Endothelial cell of umbilical vein (primary cell): ENCODE measurements at regions not wholly inside any gene's neighbourhood (a gene's known extent, or its start where the extent isn't known, plus 50 kb on each side); places are given as distances from the start of the nearest gene placed in this dataset.
"Not testable (repeated sequence)": the region's sequence is repeated elsewhere in the genome, so short reads cannot be mapped to it uniquely, and the experiment has no call there.

Experiments used
- BruUV-seq: library from RNA; stranded (reverse); fragments of 400-500 nt; replicated peaks from 2 replicates; lab custom pipeline; 2021; lab: Mats Ljungman, UMichigan
- CTCF ChIA-PET: fragments of 300-600, 350-600 bp; sonication (Branson Sonifier 250); formaldehyde crosslinking; loops from one replicate; lab custom pipeline; 2021; ENCODE audit warnings: antibody characterized with exemption, inconsistent platforms; lab: Charles Lee
- POLR2A ChIA-PET: fragments of 300-600, 350-600 bp; sonication (Branson Sonifier 250); formaldehyde crosslinking; loops from one replicate; lab custom pipeline; 2021; ENCODE audit warnings: antibody characterized with exemption, inconsistent platforms; lab: Charles Lee
- DNase-seq: peaks from one replicate; pipeline ENCODE4 v3.0.0-alpha.2; 2011; ENCODE audit warnings: low read depth, low spot score
- FAIRE-seq: peaks from 2 replicates; lab custom pipeline; 2011; peaks lifted over from hg19 to GRCh38; lab: Jason Lieb, UNC
- H2AFZ ChIP-seq: 2 replicates; pipeline ENCODE4 v1.6.0; 2012; ENCODE audit warnings: low read depth, low read length, control low read depth, inconsistent platforms
- H3K27ac ChIP-seq: 2 replicates; pipeline ENCODE4 v1.5.1; 2011; ENCODE audit warnings: low read depth, mild to moderate bottlenecking, control low read depth, low read length, moderate library complexity; ENCODE audit not compliant: insufficient read depth
- H3K27me3 ChIP-seq, 2 experiments: 2 replicates each; pipeline versions ENCODE4 v1.6.0 to v1.6.1; 2011; ENCODE audit warnings: low read length in 2 of 2, mixed read lengths in 1 of 2; ENCODE audit not compliant: control insufficient read depth in 2 of 2, insufficient read depth in 2 of 2
- H3K36me3 ChIP-seq, 2 experiments: 2 replicates in 1 of 2; 3 replicates in 1 of 2; pipeline ENCODE4 v1.5.1; 2011; ENCODE audit warnings: low read length in 2 of 2, mild to moderate bottlenecking in 1 of 2, moderate library complexity in 1 of 2; ENCODE audit not compliant: control insufficient read depth in 2 of 2, insufficient read depth in 2 of 2; ENCODE audit errors: extremely low read depth in 1 of 2
- H3K4me1 ChIP-seq: 3 replicates; pipeline ENCODE4 v1.5.1; 2011; ENCODE audit warnings: mild to moderate bottlenecking, low read length; ENCODE audit not compliant: control insufficient read depth, insufficient read depth; ENCODE audit errors: extremely low read depth
- H3K4me2 ChIP-seq: 2 replicates; pipeline ENCODE4 v1.6.1; 2011; ENCODE audit warnings: low read length, control low read depth, mixed read lengths; ENCODE audit not compliant: insufficient read depth
- H3K4me3 ChIP-seq, 3 experiments: fragments of 200-600 bp in 1 of 3; sonication (generic), shearing (Covaris generic) in 1 of 3; replicated peaks in 1 of 3; 2 replicates each; pipeline ENCODE4 v1.5.1; 2011 to 2016; ENCODE audit warnings: control low read depth in 3 of 3, low read length in 3 of 3, mild to moderate bottlenecking in 2 of 3, inconsistent platforms in 1 of 3, low read depth in 1 of 3, moderate library complexity in 1 of 3; ENCODE audit not compliant: insufficient read depth in 1 of 3
- H3K79me2 ChIP-seq: 2 replicates; pipeline ENCODE4 v1.6.0; 2012; ENCODE audit warnings: low read length, inconsistent platforms; ENCODE audit not compliant: control insufficient read depth, insufficient read depth
- H3K9ac ChIP-seq: replicated peaks from 2 replicates; pipeline ENCODE3; 2011; ENCODE audit warnings: low read length, control low read depth; ENCODE audit not compliant: insufficient read depth; ENCODE audit errors: extremely low read depth
- H3K9me1 ChIP-seq: replicated peaks from 3 replicates; pipeline ENCODE4 v1.6.0; 2011; ENCODE audit warnings: mild to moderate bottlenecking, low read length; ENCODE audit not compliant: control insufficient read depth, insufficient read depth; ENCODE audit errors: extremely low read depth
- H3K9me3 ChIP-seq: replicated peaks from 2 replicates; pipeline ENCODE4 v1.5.1; 2012; ENCODE audit warnings: low read length, inconsistent platforms; ENCODE audit not compliant: control insufficient read depth, insufficient read depth
- H4K20me1 ChIP-seq: replicated peaks from 2 replicates; pipeline ENCODE3; 2011; ENCODE audit warnings: mild to moderate bottlenecking, low read length; ENCODE audit not compliant: control insufficient read depth, insufficient read depth; ENCODE audit errors: extremely low read depth
- EZH2 ChIP-seq: IDR thresholded peaks from 2 replicates; pipeline ENCODE4 v1.6.1; 2012; ENCODE audit warnings: borderline replicate concordance, low read depth, mild to moderate bottlenecking, moderate library complexity, low read length, inconsistent platforms; ENCODE audit not compliant: severe bottlenecking
- FOS ChIP-seq: IDR thresholded peaks from 2 replicates; pipeline ENCODE4 v1.6.1; 2011; ENCODE audit warnings: mild to moderate bottlenecking, low read length, moderate library complexity, borderline replicate concordance; ENCODE audit not compliant: insufficient read depth
- GATA2 ChIP-seq: IDR thresholded peaks from 2 replicates; pipeline ENCODE4 v1.7.0; 2011; ENCODE audit warnings: low read depth, mild to moderate bottlenecking, moderate library complexity, mixed read lengths, low read length; ENCODE audit not compliant: insufficient read length, insufficient read depth
- JUN ChIP-seq: IDR thresholded peaks from 2 replicates; pipeline ENCODE4 v1.6.1; 2011; ENCODE audit warnings: borderline replicate concordance, low read depth; ENCODE audit not compliant: insufficient read length, insufficient read depth
- MYC ChIP-seq: IDR thresholded peaks from one replicate; pipeline ENCODE4 v1.6.1; 2011; ENCODE audit warnings: mild to moderate bottlenecking, low read depth, low read length
- POLR2A ChIP-seq: IDR thresholded peaks from 2 replicates; pipeline ENCODE4 v1.6.1; 2012; ENCODE audit warnings: low read depth, mild to moderate bottlenecking, control low read depth, low read length
- POLR2AphosphoS5 ChIP-seq: IDR thresholded peaks from 2 replicates; pipeline ENCODE4 v1.6.1; 2012; ENCODE audit warnings: low read depth, mild to moderate bottlenecking, control low read depth, low read length, moderate library complexity; ENCODE audit not compliant: insufficient read depth
- dilution Hi-C: fragments of 300-500 bp; cut with MboI; formaldehyde crosslinking; loops from one replicate; pipeline ENCODE4 v1.15.0; 2019; ENCODE audit warnings: low sequenced_read_pairs; ENCODE audit not compliant: extremely low pct_ligation_motif_present
- intact Hi-C: fragments of 100-400 bp; cut with micrococcal nuclease; formaldehyde crosslinking; loops from one replicate; pipeline ENCODE4 v1.10.0; 2022
- TF ChIP-seq, protein P1 (sequence below): IDR thresholded peaks from 2 replicates; pipeline ENCODE4 v1.6.1; 2011; ENCODE audit not compliant: insufficient read depth, insufficient read length
- TF ChIP-seq, protein P2 (sequence below), 2 donors: IDR thresholded peaks; 1 replicate in 1 of 2; 2 replicates in 1 of 2; pipeline ENCODE4 v1.5.1; 2011; ENCODE audit warnings: low read length in 2 of 2, mild to moderate bottlenecking in 2 of 2, moderate library complexity in 2 of 2, control low read depth in 1 of 2, inconsistent platforms in 1 of 2, low read depth in 1 of 2; ENCODE audit not compliant: insufficient read depth in 1 of 2; ENCODE audit errors: extremely low read depth in 1 of 2

GRCh38 chr20:17862171-17862570, 106.4 kb downstream of the SNX5 start:
- dilution Hi-C loops = no loop called here

GRCh38 chr20:17861620-17862019, 107.0 kb downstream of the SNX5 start:
- POLR2A ChIA-PET, H3K4me1 ChIP-seq, H3K27me3 ChIP-seq, H3K4me3 ChIP-seq, H3K4me2 ChIP-seq, H2AFZ ChIP-seq, dilution Hi-C loops, H3K9me3 ChIP-seq, intact Hi-C loops, DNase-seq, H3K79me2 ChIP-seq, BruUV-seq, FAIRE-seq, H4K20me1 ChIP-seq, H3K27ac ChIP-seq, H3K36me3 ChIP-seq, CTCF ChIA-PET, H3K9ac ChIP-seq, H3K9me1 ChIP-seq: not testable (repeated sequence)

More at GRCh38 chr20:17862171-17862570, 106.4 kb downstream of the SNX5 start:
- no peaks in the 10 kb centered on the region for H3K36me3 ChIP-seq
- ChIA-PET CTCF (no interaction called here), POLR2A (no interaction called here)
- H3K27me3 ChIP-seq = peaks cover 2% of the 10 kb centered on the region in 2 experiments
- DNase-seq (no peak), FAIRE-seq (no peak)
- H3K27ac ChIP-seq = no peak overlapping the region
- intact Hi-C loops = no loop called here
- H4K20me1 ChIP-seq = no peaks in the 10 kb centered on the region
- no peaks in the 10 kb centered on the region for H3K4me1 ChIP-seq
- no peaks in the 10 kb centered on the region for H3K9me1 ChIP-seq
- H3K4me3 ChIP-seq = no peak overlapping the region
- H3K79me2 ChIP-seq = no peaks in the 10 kb centered on the region
- no peak overlapping the region for H3K9ac ChIP-seq
- H2AFZ ChIP-seq = no peak overlapping the region
- no peaks in the 10 kb centered on the region for H3K9me3 ChIP-seq
- TF ChIP-seq JUN (no peak), EZH2 (no peak), MYC (no peak), GATA2 (no peak), POLR2AphosphoS5 (no peak), POLR2A (no peak), FOS (no peak)
- TF ChIP-seq, protein P1, sequence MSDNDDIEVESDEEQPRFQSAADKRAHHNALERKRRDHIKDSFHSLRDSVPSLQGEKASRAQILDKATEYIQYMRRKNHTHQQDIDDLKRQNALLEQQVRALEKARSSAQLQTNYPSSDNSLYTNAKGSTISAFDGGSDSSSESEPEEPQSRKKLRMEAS = no peak
- TF ChIP-seq, protein P2, sequence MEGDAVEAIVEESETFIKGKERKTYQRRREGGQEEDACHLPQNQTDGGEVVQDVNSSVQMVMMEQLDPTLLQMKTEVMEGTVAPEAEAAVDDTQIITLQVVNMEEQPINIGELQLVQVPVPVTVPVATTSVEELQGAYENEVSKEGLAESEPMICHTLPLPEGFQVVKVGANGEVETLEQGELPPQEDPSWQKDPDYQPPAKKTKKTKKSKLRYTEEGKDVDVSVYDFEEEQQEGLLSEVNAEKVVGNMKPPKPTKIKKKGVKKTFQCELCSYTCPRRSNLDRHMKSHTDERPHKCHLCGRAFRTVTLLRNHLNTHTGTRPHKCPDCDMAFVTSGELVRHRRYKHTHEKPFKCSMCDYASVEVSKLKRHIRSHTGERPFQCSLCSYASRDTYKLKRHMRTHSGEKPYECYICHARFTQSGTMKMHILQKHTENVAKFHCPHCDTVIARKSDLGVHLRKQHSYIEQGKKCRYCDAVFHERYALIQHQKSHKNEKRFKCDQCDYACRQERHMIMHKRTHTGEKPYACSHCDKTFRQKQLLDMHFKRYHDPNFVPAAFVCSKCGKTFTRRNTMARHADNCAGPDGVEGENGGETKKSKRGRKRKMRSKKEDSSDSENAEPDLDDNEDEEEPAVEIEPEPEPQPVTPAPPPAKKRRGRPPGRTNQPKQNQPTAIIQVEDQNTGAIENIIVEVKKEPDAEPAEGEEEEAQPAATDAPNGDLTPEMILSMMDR (IDR thresholded peaks at IDR 0.05; ENCODE audit: extremely low read depth in 1 of 2, insufficient read depth in 1 of 2, low read depth in 1 of 2, low read length in 2 of 2) = no peak
- no TSS peak for BruUV-seq
- H3K4me2 ChIP-seq = no peak overlapping the region
